Thyroid gland (tissue), 4 donors: ENCODE measurements at regions not wholly inside any gene's neighbourhood (a gene's known extent, or its start where the extent isn't known, plus 50 kb on each side); places are given as distances from the start of the nearest gene placed in this dataset.

Experiments used
- DNase-seq, 2 donors: peaks; one replicate each; pipeline ENCODE4 v3.0.0-alpha.2; 2019
- H3K27ac ChIP-seq, 3 donors: fragments of 200-600 bp; sonication (generic); 1 replicate in 2 of 3; 2 replicates in 1 of 3; pipeline ENCODE4 v1.5.1; 2016 to 2019; ENCODE audit warnings: mild to moderate bottlenecking in 1 of 3, moderate library complexity in 1 of 3
- H3K27me3 ChIP-seq: fragments of 200-600 bp; sonication (generic); one replicate; pipeline ENCODE4 v1.5.1; 2019
- H3K36me3 ChIP-seq, 2 donors: fragments of 200-600 bp; sonication (generic); one replicate each; pipeline ENCODE4 v1.5.1; 2016 to 2019
- H3K4me1 ChIP-seq, 2 donors: fragments of 200-600 bp; sonication (generic); one replicate each; pipeline ENCODE4 v1.5.1; 2017 to 2019
- H3K4me3 ChIP-seq, 3 donors: fragments of 200-600 bp; sonication (generic); replicated peaks in 1 of 3; 1 replicate in 2 of 3; 2 replicates in 1 of 3; pipeline ENCODE4 v1.5.1; 2016; ENCODE audit warnings: mild to moderate bottlenecking in 1 of 3
- H3K9me3 ChIP-seq: fragments of 200-600 bp; sonication (generic); one replicate; pipeline ENCODE4 v1.5.1; 2017
- CTCF ChIP-seq, 6 experiments: fragments of 200-600 bp in 3 of 6; fragments of 450-650 bp in 3 of 6; sonication (generic) in 3 of 6; IDR thresholded peaks; one replicate each; pipeline ENCODE4 v1.5.1; 2016 to 2019; ENCODE audit warnings: antibody characterized with exemption in 6 of 6, mild to moderate bottlenecking in 2 of 6, inconsistent platforms in 1 of 6, moderate library complexity in 1 of 6
- POLR2A ChIP-seq, 2 donors: fragments of 450-650 bp; IDR thresholded peaks; one replicate each; pipeline ENCODE4 v1.6.1; 2017; ENCODE audit warnings: antibody characterized with exemption in 2 of 2, mild to moderate bottlenecking in 2 of 2, moderate library complexity in 1 of 2
- WGBS, 2 donors: methylation state at CpG; one replicate each; pipeline ENCODE4 v1.1.5; 2017; 5-methylcytosine and 5-hydroxymethylcytosine counted together
- intact Hi-C: fragments of 100-400 bp; cut with DNase I; formaldehyde crosslinking; loops from one replicate; pipeline ENCODE4 v1.15.1; 2023

DNA sequence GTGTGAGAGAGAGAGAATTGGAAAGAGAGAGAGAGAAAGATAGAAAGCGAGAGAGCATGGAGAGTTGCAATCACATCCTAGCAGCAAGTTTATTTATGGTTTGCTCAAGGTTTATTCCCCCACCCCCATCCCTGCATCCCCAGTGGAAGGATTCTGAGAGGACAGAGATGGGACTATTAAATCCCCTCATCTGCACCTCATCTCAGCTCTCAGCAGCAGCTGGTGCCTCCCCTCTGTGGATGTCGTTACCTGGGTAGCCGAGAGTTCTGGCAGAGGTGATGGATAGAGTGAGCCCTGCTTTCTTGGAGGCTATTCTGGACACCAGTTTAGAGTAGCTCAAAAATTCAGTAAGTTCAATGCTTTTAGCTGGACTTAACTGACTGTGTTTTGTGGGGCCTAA is 132.0 kb upstream of the RAI2 start:
- WGBS, 2 donors, result 85 to 97% methylated on average over 2 to 3 of the region's 3 CpGs
- no peak overlapping the region for H3K27ac ChIP-seq
- peaks cover 4% of the 10 kb centered on the region for H3K27me3 ChIP-seq
- H3K9me3 ChIP-seq, result no peaks in the 10 kb centered on the region
- TF ChIP-seq POLR2A (IDR thresholded peaks at IDR 0.05) (no peak), CTCF (IDR thresholded peaks at IDR 0.05) (no peak)
- no peaks in the 10 kb centered on the region for H3K4me1 ChIP-seq
- H3K4me3 ChIP-seq, result no peak overlapping the region
- H3K36me3 ChIP-seq, result no peaks in the 10 kb centered on the region
- no peak for DNase-seq
- intact Hi-C loops, result no loop called here

DNA sequence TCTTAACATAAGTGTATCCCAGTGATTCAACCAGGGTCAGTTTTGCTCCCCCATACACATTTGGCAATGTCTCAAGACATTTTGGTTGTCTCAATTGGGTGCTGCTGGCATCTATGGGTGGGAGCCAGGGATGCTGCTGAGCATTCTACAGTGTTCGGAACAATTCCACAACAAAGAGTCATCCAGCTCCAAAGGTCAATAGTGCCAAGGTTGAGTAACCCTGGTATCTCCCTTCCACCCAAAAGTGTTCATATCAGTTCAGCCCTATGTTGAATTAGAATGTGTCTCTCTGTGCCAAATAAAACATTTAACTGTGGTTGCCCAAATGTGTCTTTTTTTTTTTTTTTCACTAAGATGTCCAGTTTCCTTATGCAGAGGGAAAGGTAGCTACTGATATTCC is 129.4 kb upstream of the RAI2 start:
- DNase-seq, result peak; percentile 1 to 2
- 29 to 33% methylated on average over 1 of the region's 1 CpG for WGBS, 2 donors
- Histone ChIP-seq H3K9me3 (no peaks in the 10 kb centered on the region), H3K4me3 (no peak overlapping the region), H3K4me1 (no peaks in the 10 kb centered on the region), H3K36me3 (no peaks in the 10 kb centered on the region), H3K27ac (no peak overlapping the region), H3K27me3 (no peaks in the 10 kb centered on the region)
- intact Hi-C loops, result no loop called here
- TF ChIP-seq CTCF (IDR thresholded peaks at IDR 0.05) (no peak), POLR2A (IDR thresholded peaks at IDR 0.05) (no peak)

GRCh38 chrX:17987783-17988182 is 126.7 kb upstream of the RAI2 start:
- no peaks in the 10 kb centered on the region for H3K36me3 ChIP-seq
- 56 to 61% methylated on average over 2 of the region's 2 CpGs for WGBS, 2 donors
- TF ChIP-seq CTCF (IDR thresholded peaks at IDR 0.05) (no peak), POLR2A (IDR thresholded peaks at IDR 0.05) (no peak)
- no peak overlapping the region for H3K27ac ChIP-seq
- intact Hi-C loops, result no loop called here
- no peaks in the 10 kb centered on the region for H3K4me1 ChIP-seq
- H3K27me3 ChIP-seq, result no peaks in the 10 kb centered on the region
- H3K9me3 ChIP-seq, result no peaks in the 10 kb centered on the region
- H3K4me3 ChIP-seq, result no peak overlapping the region
- DNase-seq, result no peak

DNA sequence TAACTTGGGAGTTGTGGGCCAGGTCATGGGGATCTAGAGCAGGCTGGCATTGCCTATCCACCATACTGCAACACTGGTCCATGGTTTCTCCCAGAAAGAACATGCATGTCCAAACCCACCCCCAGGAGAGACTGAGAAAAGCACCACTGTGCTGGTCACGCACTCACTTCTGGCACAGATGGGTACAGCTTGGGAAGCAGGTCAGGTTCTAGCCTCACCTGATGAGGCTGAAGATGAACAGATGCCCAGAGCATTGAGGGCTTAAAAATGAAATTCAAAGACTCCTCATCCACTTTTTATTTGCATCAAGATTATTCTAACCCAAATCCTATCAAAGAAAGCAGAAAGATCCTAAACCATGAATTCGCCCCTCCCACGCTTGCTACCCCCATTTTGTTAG is 125.9 kb upstream of the RAI2 start:
- H3K27me3 ChIP-seq, result no peaks in the 10 kb centered on the region
- WGBS, 2 donors, result 91 to 98% methylated on average over 2 to 3 of the region's 3 CpGs
- no peak overlapping the region for H3K27ac ChIP-seq
- DNase-seq, result no peak
- H3K9me3 ChIP-seq, result no peaks in the 10 kb centered on the region
- H3K36me3 ChIP-seq, result no peaks in the 10 kb centered on the region
- no peaks in the 10 kb centered on the region for H3K4me1 ChIP-seq
- TF ChIP-seq POLR2A (IDR thresholded peaks at IDR 0.05) (no peak), CTCF (IDR thresholded peaks at IDR 0.05) (no peak)
- intact Hi-C loops, result no loop called here
- H3K4me3 ChIP-seq, result no peak overlapping the region

DNA sequence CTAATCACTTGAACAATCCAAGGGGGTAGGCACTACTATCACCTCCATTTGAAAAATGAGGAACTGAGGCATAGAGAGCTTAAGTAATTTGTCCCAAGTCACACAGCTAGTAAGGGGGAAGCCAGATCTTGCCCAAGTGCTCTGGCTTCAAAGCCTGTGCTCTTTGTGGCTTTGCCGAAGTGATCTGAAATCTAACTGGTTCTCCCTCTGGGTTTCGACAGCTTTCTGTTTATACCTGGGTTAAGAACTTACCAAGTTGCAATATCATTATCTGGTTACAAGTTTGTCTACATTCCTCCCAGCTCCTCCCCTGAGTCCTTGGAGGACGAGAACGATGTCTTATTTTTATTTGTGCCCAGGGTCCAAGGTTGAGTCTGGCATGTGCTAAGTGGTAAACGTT is 125.3 kb upstream of the RAI2 start:
- Histone ChIP-seq H3K9me3 (no peaks in the 10 kb centered on the region), H3K4me1 (no peaks in the 10 kb centered on the region), H3K4me3 (no peak overlapping the region), H3K36me3 (no peaks in the 10 kb centered on the region), H3K27ac (no peak overlapping the region), H3K27me3 (no peaks in the 10 kb centered on the region)
- intact Hi-C loops, result no loop called here
- TF ChIP-seq POLR2A (IDR thresholded peaks at IDR 0.05) (no peak), CTCF (IDR thresholded peaks at IDR 0.05) (no peak)
- no peak for DNase-seq
- WGBS, 2 donors, result 78 to 88% methylated on average over 5 of the region's 5 CpGs
